EH (cell line): ENCODE measurements at regions not wholly inside any gene's neighbourhood (a gene's known extent, or its start where the extent isn't known, plus 50 kb on each side); places are given as distances from the start of the nearest gene placed in this dataset.
A peak's percentile ranks its signal among the peaks of the same experiment; 100 is the strongest.
"Not testable (repeated sequence)": the region's sequence is repeated elsewhere in the genome, so short reads cannot be mapped to it uniquely, and the experiment has no call there.

Source experiments
- DNase-seq: peaks from one replicate; pipeline ENCODE4 v3.0.0-alpha.2; 2015; ENCODE audit warnings: low read depth

GRCh38 chr4:188287169-188287894 is 148.1 kb downstream of the TRIML1 start:
- DNase-seq, result no peak

GRCh38 chr4:188289531-188290125 is 150.4 kb downstream of the TRIML1 start:
- DNase-seq, result no peak

- DNase-seq, result no peak
These were observed 156.7 kb downstream of the TRIML1 start for GRCh38 chr4:188295899-188296298.

- no peak for DNase-seq
These were observed 157.1 kb downstream of the TRIML1 start for GRCh38 chr4:188296331-188296730.

GRCh38 chr4:188297873-188298272 is 158.6 kb downstream of the TRIML1 start:
- no peak for DNase-seq

- no peak for DNase-seq
These were observed 159.9 kb downstream of the TRIML1 start for GRCh38 chr4:188299161-188299560.

- DNase-seq, result no peak
These were observed 161.1 kb downstream of the TRIML1 start for GRCh38 chr4:188300385-188300784.

GRCh38 chr4:188305690-188306089 is 166.4 kb downstream of the TRIML1 start:
- DNase-seq, result no peak

- no peak for DNase-seq
These were observed 168.3 kb downstream of the TRIML1 start for GRCh38 chr4:188307591-188307990.

GRCh38 chr4:188308142-188308541 is 168.9 kb downstream of the TRIML1 start:
- DNase-seq, result no peak

- no peak for DNase-seq
These were observed 177.2 kb downstream of the TRIML1 start for GRCh38 chr4:188316391-188316790.

- DNase-seq, result no peak
These were observed 189.7 kb downstream of the TRIML1 start for GRCh38 chr4:188328966-188329365.

- no peak for DNase-seq
These were observed 190.3 kb downstream of the TRIML1 start for GRCh38 chr4:188329521-188329920.

- no peak for DNase-seq
These were observed 193.0 kb downstream of the TRIML1 start for GRCh38 chr4:188332265-188332664.

GRCh38 chr4:188336891-188337290 is 197.7 kb downstream of the TRIML1 start:
- DNase-seq, result no peak

- DNase-seq, result no peak
These were observed 202.2 kb downstream of the TRIML1 start for GRCh38 chr4:188341428-188341827.

GRCh38 chr4:188346171-188346809 is 207.0 kb downstream of the TRIML1 start:
- DNase-seq, result no peak

- no peak for DNase-seq
These were observed 208.1 kb downstream of the TRIML1 start for GRCh38 chr4:188347339-188347738.

- DNase-seq, result not testable (repeated sequence)
These were observed 210.3 kb downstream of the TRIML1 start for GRCh38 chr4:188349569-188349968.

- no peak for DNase-seq
These were observed 224.0 kb downstream of the TRIML1 start for GRCh38 chr4:188363196-188363595.

GRCh38 chr4:188370777-188371176 is 231.5 kb downstream of the TRIML1 start:
- DNase-seq, result no peak

- peak; percentile 5 for DNase-seq
These were observed 232.8 kb downstream of the TRIML1 start for GRCh38 chr4:188372058-188372457.

- DNase-seq, result no peak
These were observed 233.6 kb downstream of the TRIML1 start for GRCh38 chr4:188372829-188373228.
